GM12872 (cell line): ENCODE measurements at regions not wholly inside any gene's neighbourhood (a gene's known extent, or its start where the extent isn't known, plus 50 kb on each side); places are given as distances from the start of the nearest gene placed in this dataset.

Experiments used
- TF ChIP-seq, protein P1 (sequence below): IDR thresholded peaks from 3 replicates; pipeline ENCODE4 v1.5.1; 2011; ENCODE audit warnings: low read depth, mild to moderate bottlenecking, low read length, moderate library complexity; ENCODE audit not compliant: insufficient read depth

DNA sequence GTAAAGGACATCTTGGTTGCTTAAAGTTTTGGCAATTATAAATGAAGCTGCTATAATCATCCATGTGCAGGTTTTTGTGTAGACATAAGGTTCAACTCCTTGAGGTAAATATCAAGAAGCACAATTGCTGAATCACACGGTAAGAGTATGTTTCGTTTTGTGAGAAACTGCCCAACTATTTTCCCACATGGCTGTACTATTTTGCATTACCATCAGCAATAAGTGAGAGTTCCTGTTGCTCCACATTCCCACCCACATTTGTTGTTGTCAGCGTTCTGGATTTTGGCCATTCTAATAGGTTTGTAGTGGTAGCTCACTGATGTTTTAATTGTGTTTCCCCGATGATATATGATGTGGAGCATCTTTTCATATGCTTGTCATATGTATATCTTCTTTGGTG is 118.5 kb upstream of the KCNMB2 start:
- TF ChIP-seq, protein P1, sequence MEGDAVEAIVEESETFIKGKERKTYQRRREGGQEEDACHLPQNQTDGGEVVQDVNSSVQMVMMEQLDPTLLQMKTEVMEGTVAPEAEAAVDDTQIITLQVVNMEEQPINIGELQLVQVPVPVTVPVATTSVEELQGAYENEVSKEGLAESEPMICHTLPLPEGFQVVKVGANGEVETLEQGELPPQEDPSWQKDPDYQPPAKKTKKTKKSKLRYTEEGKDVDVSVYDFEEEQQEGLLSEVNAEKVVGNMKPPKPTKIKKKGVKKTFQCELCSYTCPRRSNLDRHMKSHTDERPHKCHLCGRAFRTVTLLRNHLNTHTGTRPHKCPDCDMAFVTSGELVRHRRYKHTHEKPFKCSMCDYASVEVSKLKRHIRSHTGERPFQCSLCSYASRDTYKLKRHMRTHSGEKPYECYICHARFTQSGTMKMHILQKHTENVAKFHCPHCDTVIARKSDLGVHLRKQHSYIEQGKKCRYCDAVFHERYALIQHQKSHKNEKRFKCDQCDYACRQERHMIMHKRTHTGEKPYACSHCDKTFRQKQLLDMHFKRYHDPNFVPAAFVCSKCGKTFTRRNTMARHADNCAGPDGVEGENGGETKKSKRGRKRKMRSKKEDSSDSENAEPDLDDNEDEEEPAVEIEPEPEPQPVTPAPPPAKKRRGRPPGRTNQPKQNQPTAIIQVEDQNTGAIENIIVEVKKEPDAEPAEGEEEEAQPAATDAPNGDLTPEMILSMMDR: no peak

GRCh38 chr3:178419071-178419470 is 117.2 kb upstream of the KCNMB2 start:
- TF ChIP-seq, protein P1: no peak

GRCh38 chr3:178420033-178420432 is 116.2 kb upstream of the KCNMB2 start:
- TF ChIP-seq, protein P1: no peak

DNA sequence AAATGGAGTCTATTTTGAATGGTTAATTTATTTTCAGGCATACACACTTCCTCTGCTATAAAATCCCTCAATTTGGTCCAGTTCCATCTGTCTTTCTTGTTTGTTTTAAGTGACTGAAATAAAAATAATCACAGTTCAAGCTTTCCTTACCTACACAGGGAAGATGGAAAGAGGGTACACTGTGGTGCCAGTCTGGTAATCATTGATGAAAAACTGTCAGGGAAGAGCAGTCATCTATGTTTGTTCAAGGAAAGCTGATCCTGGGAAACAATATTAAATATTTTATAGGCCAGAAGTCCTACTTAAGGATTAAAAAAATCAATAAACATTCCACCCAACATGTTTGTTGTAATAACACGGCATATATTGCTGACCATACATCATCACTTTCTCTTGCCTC is 115.2 kb upstream of the KCNMB2 start:
- TF ChIP-seq, protein P1: no peak

DNA sequence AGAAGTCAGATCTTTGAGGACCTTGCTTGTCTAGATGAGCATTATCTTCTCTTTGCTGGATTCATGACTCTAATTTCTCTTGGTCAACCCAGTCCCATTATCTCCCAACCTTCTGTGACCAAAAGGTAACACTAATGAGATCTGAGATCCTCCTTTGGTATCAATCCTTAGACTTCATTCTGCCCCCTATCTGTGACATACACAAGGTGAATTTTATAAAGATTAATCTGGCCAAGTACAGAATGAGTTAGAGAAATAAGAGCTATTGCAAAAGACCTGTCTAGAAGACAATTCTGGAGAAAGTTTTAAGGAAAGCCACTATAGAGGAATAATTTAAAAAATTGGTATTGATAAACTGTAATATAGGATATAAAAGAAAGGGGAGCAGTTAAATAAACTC is 113.8 kb upstream of the KCNMB2 start:
- TF ChIP-seq, protein P1: no peak

GRCh38 chr3:178428037-178428436 is 108.2 kb upstream of the KCNMB2 start:
- TF ChIP-seq, protein P1: no peak

DNA sequence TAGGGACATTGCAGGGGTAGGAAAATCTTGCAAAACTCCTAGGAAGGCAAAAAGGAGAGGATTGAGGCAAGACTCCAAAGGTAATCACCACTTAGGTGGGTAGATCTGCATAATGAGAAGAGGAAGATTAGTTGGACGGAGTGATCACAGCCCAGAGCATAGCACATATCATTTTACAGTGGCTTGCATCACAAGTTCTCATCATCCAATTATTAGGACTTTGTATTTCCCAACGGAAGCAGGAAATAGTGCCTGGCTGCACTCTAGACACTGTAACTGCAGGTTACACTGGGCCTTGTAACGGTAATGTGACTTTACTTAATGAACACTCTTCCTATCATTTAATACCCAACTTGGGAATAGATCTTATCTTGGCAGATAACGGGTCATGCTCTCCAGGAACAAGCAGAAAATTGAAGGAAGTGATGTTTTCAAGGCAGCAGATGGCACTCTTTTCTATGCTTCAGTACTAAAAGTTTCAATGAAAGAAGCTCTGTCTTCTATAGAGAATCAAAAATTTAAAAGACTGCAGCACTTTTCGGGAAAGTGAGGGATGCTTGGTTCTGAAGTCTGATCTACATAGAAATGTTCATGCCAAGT is 101.9 kb upstream of the KCNMB2 start:
- TF ChIP-seq, protein P1: peak; percentile 34; the same call in 2 of the 3 replicates
